WTC11 (cell line): ENCODE measurements at regions not wholly inside any gene's neighbourhood (a gene's known extent, or its start where the extent isn't known, plus 50 kb on each side); places are given as distances from the start of the nearest gene placed in this dataset.

Source experiments
- ATAC-seq: fragments of 200-7000 bp; cut with Tn5 transposase; 2 replicates; pipeline ENCODE4 v1.10.0; 2021; ENCODE audit warnings: mild to moderate bottlenecking, moderate library complexity
- CTCF ChIA-PET: fragments of 300-600 bp; sonication (Branson Sonifier 250); formaldehyde crosslinking; loops from one replicate; lab custom pipeline; 2021; ENCODE audit warnings: antibody characterized with exemption; lab: Charles Lee
- POLR2A ChIA-PET: fragments of 350-600 bp; sonication (Branson Sonifier 250); formaldehyde crosslinking; loops from one replicate; lab custom pipeline; 2021; ENCODE audit warnings: antibody characterized with exemption; lab: Charles Lee
- DNase-seq: peaks from one replicate; pipeline ENCODE4 v3.0.0; 2021; ENCODE audit warnings: low spot score
- H3K27ac Mint-ChIP-seq: 2 replicates; pipeline ENCODE4 v1.8.0; 2021; ENCODE audit warnings: mixed read lengths
- H3K27me3 Mint-ChIP-seq: 2 replicates; pipeline ENCODE4 v1.8.0; 2021; ENCODE audit warnings: low read depth, mild to moderate bottlenecking, moderate library complexity, mixed read lengths
- H3K36me3 Mint-ChIP-seq: 2 replicates; pipeline ENCODE4 v1.8.0; 2021; ENCODE audit warnings: mixed read lengths
- H3K4me1 Mint-ChIP-seq: 2 replicates; pipeline ENCODE4 v1.8.0; 2022; ENCODE audit warnings: mixed read lengths
- H3K4me3 Mint-ChIP-seq: 2 replicates; pipeline ENCODE4 v1.8.0; 2021; ENCODE audit warnings: mild to moderate bottlenecking, moderate library complexity, mixed read lengths
- H3K9me3 Mint-ChIP-seq: 2 replicates; pipeline ENCODE4 v1.8.0; 2021; ENCODE audit warnings: mixed read lengths
- CREM ChIP-seq: sonication (generic); formaldehyde crosslinking; IDR thresholded peaks from 2 replicates; pipeline ENCODE4 v1.8.1; 2022; ENCODE audit warnings: mild to moderate bottlenecking, missing genetic modification reagents, moderate library complexity
- E2F4 ChIP-seq: sonication (generic); formaldehyde crosslinking; IDR thresholded peaks from 2 replicates; pipeline ENCODE4 v1.8.1; 2022; ENCODE audit warnings: low read depth, mild to moderate bottlenecking, moderate library complexity, missing genetic modification reagents, borderline replicate concordance
- FOXK1 ChIP-seq: sonication (generic); formaldehyde crosslinking; IDR thresholded peaks from 2 replicates; pipeline ENCODE4 v1.8.0; 2022; ENCODE audit warnings: mild to moderate bottlenecking, moderate library complexity, missing genetic modification reagents
- GABPB1 ChIP-seq: sonication (generic); formaldehyde crosslinking; IDR thresholded peaks from 2 replicates; pipeline ENCODE4 v1.8.1; 2023; ENCODE audit warnings: mild to moderate bottlenecking, missing genetic modification reagents
- HMGA2 ChIP-seq: fragments of 250-450 bp; sonication (Bioruptor Pico); IDR thresholded peaks from 2 replicates; pipeline ENCODE4 v1.4.0; 2021; ENCODE audit warnings: mild to moderate bottlenecking, moderate library complexity
- NR3C1 ChIP-seq: sonication (generic); formaldehyde crosslinking; conservative IDR thresholded peaks from 2 replicates; pipeline ENCODE4 v1.8.1; 2023; ENCODE audit warnings: low read depth, mild to moderate bottlenecking, missing genetic modification reagents
- RELA ChIP-seq: sonication (generic); formaldehyde crosslinking; IDR thresholded peaks from 2 replicates; pipeline ENCODE4 v1.8.1; 2022; ENCODE audit warnings: missing genetic modification reagents, mild to moderate bottlenecking, borderline replicate concordance
- SMAD3 ChIP-seq: sonication (generic); formaldehyde crosslinking; IDR thresholded peaks from 2 replicates; pipeline ENCODE4 v1.8.0; 2022; ENCODE audit warnings: missing genetic modification reagents, mild to moderate bottlenecking, borderline replicate concordance
- SP1 ChIP-seq: sonication (generic); formaldehyde crosslinking; conservative IDR thresholded peaks from 2 replicates; pipeline ENCODE4 v1.8.1; 2022; ENCODE audit warnings: missing genetic modification reagents
- TCF7 ChIP-seq: sonication (generic); formaldehyde crosslinking; IDR thresholded peaks from 2 replicates; pipeline ENCODE4 v1.8.0; 2022; ENCODE audit warnings: mild to moderate bottlenecking, low read depth, missing genetic modification reagents, moderate library complexity
- TEAD4 ChIP-seq: sonication (generic); formaldehyde crosslinking; IDR thresholded peaks from 2 replicates; pipeline ENCODE4 v1.8.0; 2022; ENCODE audit warnings: mild to moderate bottlenecking, missing genetic modification reagents
- TP53 ChIP-seq: sonication (generic); formaldehyde crosslinking; IDR thresholded peaks from 2 replicates; pipeline ENCODE4 v1.8.1; 2023; ENCODE audit warnings: mild to moderate bottlenecking, missing genetic modification reagents
- ZMAT4 ChIP-seq: fragments of 250-450 bp; sonication (Bioruptor Pico); IDR thresholded peaks from 2 replicates; pipeline ENCODE4 v1.9.0; 2021; ENCODE audit warnings: mild to moderate bottlenecking
- ZNF121 ChIP-seq: sonication (generic); formaldehyde crosslinking; IDR thresholded peaks from 2 replicates; pipeline ENCODE4 v1.8.0; 2023; ENCODE audit warnings: missing genetic modification reagents
- ZNF219 ChIP-seq: sonication (generic); formaldehyde crosslinking; IDR thresholded peaks from 2 replicates; pipeline ENCODE4 v1.8.0; 2023; ENCODE audit warnings: missing genetic modification reagents, mild to moderate bottlenecking, borderline replicate concordance
- ZNF263 ChIP-seq: sonication (generic); formaldehyde crosslinking; IDR thresholded peaks from 2 replicates; pipeline ENCODE4 v1.8.1; 2022; ENCODE audit warnings: low read depth, mild to moderate bottlenecking, moderate library complexity, missing genetic modification reagents
- ZNF396 ChIP-seq: fragments of 250-450 bp; sonication (Bioruptor Pico); IDR thresholded peaks from 2 replicates; pipeline ENCODE4 v1.8.0; 2021; ENCODE audit warnings: mild to moderate bottlenecking, moderate library complexity, borderline replicate concordance
- ZNF512 ChIP-seq: sonication (generic); formaldehyde crosslinking; IDR thresholded peaks from 2 replicates; pipeline ENCODE4 v1.8.1; 2022; ENCODE audit warnings: missing genetic modification reagents, borderline replicate concordance
- ZSCAN18 ChIP-seq: fragments of 250-450 bp; sonication (Bioruptor Pico); IDR thresholded peaks from 2 replicates; pipeline ENCODE4 v2.1.2; 2022; ENCODE audit warnings: mild to moderate bottlenecking, moderate library complexity
- TF ChIP-seq, protein P1 (sequence below): fragments of 250-450 bp; sonication (Bioruptor Pico); IDR thresholded peaks from 2 replicates; pipeline ENCODE4 v1.9.0; 2021; ENCODE audit warnings: mild to moderate bottlenecking, borderline replicate concordance
- TF ChIP-seq, protein P2 (sequence below): sonication (generic); formaldehyde crosslinking; IDR thresholded peaks from 2 replicates; pipeline ENCODE4 v1.8.0; 2022; ENCODE audit warnings: missing genetic modification reagents
- TF ChIP-seq, protein P3 (sequence below): sonication (generic); formaldehyde crosslinking; IDR thresholded peaks from 2 replicates; pipeline ENCODE4 v1.8.1; 2023; ENCODE audit warnings: mild to moderate bottlenecking, missing genetic modification reagents, moderate library complexity

DNA sequence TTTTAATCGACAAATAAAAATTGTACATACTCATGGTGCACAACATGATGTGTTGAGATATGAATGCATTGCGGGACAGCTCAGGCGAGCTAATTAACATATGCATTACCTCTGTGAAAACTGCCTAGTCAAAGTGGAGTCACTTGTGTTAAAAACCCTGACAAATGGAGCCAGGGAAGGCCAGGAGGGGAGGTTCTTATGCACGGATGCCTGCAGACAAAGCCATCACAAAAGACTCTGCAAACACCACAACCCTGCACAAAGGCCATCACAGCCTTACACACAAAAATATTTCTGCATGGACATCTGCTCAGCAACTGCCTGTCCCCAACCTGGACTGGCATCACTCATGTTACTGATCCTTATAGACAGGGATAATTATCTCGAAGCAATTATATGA lies 204.4 kb upstream of the AJAP1 start:
- Mint-ChIP-seq H3K27me3 (peaks cover 8% of the 10 kb centered on the region), H3K36me3 (peaks cover 80% of the 10 kb centered on the region), H3K4me1 (no peaks in the 10 kb centered on the region), H3K27ac (no peak overlapping the region), H3K4me3 (no peak overlapping the region), H3K9me3 (peaks cover 83% of the 10 kb centered on the region)
- ATAC-seq: no peak
- no peak for DNase-seq
- TF ChIP-seq RELA (CRISPR knock-in tag): no peak
- TF ChIP-seq ZNF396 (CRISPR knock-in tag): no peak
- no peak for TF ChIP-seq E2F4
- no peak for TF ChIP-seq GABPB1
- no peak for TF ChIP-seq TEAD4 (CRISPR knock-in tag)
- TF ChIP-seq ZNF121 (CRISPR knock-in tag): no peak
- no peak for TF ChIP-seq ZNF263 (CRISPR knock-in tag)
- TF ChIP-seq SMAD3 (CRISPR knock-in tag): no peak
- TF ChIP-seq, protein P1, sequence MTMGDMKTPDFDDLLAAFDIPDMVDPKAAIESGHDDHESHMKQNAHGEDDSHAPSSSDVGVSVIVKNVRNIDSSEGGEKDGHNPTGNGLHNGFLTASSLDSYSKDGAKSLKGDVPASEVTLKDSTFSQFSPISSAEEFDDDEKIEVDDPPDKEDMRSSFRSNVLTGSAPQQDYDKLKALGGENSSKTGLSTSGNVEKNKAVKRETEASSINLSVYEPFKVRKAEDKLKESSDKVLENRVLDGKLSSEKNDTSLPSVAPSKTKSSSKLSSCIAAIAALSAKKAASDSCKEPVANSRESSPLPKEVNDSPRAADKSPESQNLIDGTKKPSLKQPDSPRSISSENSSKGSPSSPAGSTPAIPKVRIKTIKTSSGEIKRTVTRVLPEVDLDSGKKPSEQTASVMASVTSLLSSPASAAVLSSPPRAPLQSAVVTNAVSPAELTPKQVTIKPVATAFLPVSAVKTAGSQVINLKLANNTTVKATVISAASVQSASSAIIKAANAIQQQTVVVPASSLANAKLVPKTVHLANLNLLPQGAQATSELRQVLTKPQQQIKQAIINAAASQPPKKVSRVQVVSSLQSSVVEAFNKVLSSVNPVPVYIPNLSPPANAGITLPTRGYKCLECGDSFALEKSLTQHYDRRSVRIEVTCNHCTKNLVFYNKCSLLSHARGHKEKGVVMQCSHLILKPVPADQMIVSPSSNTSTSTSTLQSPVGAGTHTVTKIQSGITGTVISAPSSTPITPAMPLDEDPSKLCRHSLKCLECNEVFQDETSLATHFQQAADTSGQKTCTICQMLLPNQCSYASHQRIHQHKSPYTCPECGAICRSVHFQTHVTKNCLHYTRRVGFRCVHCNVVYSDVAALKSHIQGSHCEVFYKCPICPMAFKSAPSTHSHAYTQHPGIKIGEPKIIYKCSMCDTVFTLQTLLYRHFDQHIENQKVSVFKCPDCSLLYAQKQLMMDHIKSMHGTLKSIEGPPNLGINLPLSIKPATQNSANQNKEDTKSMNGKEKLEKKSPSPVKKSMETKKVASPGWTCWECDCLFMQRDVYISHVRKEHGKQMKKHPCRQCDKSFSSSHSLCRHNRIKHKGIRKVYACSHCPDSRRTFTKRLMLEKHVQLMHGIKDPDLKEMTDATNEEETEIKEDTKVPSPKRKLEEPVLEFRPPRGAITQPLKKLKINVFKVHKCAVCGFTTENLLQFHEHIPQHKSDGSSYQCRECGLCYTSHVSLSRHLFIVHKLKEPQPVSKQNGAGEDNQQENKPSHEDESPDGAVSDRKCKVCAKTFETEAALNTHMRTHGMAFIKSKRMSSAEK (CRISPR knock-in tag): no peak
- TF ChIP-seq ZMAT4 (CRISPR knock-in tag): no peak
- TF ChIP-seq, protein P2, sequence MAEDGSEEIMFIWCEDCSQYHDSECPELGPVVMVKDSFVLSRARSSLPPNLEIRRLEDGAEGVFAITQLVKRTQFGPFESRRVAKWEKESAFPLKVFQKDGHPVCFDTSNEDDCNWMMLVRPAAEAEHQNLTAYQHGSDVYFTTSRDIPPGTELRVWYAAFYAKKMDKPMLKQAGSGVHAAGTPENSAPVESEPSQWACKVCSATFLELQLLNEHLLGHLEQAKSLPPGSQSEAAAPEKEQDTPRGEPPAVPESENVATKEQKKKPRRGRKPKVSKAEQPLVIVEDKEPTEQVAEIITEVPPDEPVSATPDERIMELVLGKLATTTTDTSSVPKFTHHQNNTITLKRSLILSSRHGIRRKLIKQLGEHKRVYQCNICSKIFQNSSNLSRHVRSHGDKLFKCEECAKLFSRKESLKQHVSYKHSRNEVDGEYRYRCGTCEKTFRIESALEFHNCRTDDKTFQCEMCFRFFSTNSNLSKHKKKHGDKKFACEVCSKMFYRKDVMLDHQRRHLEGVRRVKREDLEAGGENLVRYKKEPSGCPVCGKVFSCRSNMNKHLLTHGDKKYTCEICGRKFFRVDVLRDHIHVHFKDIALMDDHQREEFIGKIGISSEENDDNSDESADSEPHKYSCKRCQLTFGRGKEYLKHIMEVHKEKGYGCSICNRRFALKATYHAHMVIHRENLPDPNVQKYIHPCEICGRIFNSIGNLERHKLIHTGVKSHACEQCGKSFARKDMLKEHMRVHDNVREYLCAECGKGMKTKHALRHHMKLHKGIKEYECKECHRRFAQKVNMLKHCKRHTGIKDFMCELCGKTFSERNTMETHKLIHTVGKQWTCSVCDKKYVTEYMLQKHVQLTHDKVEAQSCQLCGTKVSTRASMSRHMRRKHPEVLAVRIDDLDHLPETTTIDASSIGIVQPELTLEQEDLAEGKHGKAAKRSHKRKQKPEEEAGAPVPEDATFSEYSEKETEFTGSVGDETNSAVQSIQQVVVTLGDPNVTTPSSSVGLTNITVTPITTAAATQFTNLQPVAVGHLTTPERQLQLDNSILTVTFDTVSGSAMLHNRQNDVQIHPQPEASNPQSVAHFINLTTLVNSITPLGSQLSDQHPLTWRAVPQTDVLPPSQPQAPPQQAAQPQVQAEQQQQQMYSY (CRISPR knock-in tag): no peak
- POLR2A ChIA-PET: no interaction called here
- CTCF ChIA-PET: no interaction called here

GRCh38 chr1:4452701-4453100 lies 201.7 kb upstream of the AJAP1 start:
- CTCF ChIA-PET: no interaction called here
- POLR2A ChIA-PET: no interaction called here
- TF ChIP-seq FOXK1 (CRISPR knock-in tag): no peak
- TF ChIP-seq HMGA2 (CRISPR knock-in tag): no peak
- TF ChIP-seq, protein P3, sequence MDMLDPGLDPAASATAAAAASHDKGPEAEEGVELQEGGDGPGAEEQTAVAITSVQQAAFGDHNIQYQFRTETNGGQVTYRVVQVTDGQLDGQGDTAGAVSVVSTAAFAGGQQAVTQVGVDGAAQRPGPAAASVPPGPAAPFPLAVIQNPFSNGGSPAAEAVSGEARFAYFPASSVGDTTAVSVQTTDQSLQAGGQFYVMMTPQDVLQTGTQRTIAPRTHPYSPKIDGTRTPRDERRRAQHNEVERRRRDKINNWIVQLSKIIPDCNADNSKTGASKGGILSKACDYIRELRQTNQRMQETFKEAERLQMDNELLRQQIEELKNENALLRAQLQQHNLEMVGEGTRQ (CRISPR knock-in tag): no peak
- no peak for TF ChIP-seq CREM (CRISPR knock-in tag)
- no peak for TF ChIP-seq ZNF219 (CRISPR knock-in tag)
- no peak for TF ChIP-seq SP1
- TF ChIP-seq TCF7 (CRISPR knock-in tag): no peak
- no peak for TF ChIP-seq NR3C1 (CRISPR knock-in tag)
- no peak for TF ChIP-seq TP53 (CRISPR knock-in tag)
- no peak for TF ChIP-seq ZSCAN18
- TF ChIP-seq ZNF512: no peak

More at GRCh38 chr1:4452701-4453100, 201.7 kb upstream of the AJAP1 start:
- Mint-ChIP-seq H3K36me3 (peaks cover 78% of the 10 kb centered on the region), H3K4me3 (no peak overlapping the region), H3K4me1 (no peaks in the 10 kb centered on the region), H3K9me3 (peaks cover 79% of the 10 kb centered on the region), H3K27me3 (peaks cover 4% of the 10 kb centered on the region; the same call in 1 of the 2 replicates), H3K27ac (no peak overlapping the region)
- ATAC-seq (no peak), DNase-seq (no peak)
